Small intestine (tissue), 7 donors: ENCODE measurements at regions not wholly inside any gene's neighbourhood (a gene's known extent, or its start where the extent isn't known, plus 50 kb on each side); places are given as distances from the start of the nearest gene placed in this dataset.

Source experiments
- DNase-seq, 2 donors: peaks; one replicate each; pipeline versions ENCODE4 v3.0.0 to v3.0.0-alpha.2; 2013
- FAIRE-seq: peaks from 2 replicates; lab custom pipeline; 2012; peaks lifted over from hg19 to GRCh38; lab: Jason Lieb, UNC
- H3K27ac ChIP-seq, 3 donors: one replicate each; pipeline ENCODE4 v1.5.1; 2013; ENCODE audit warnings: low read length in 2 of 3, mild to moderate bottlenecking in 2 of 3, control low read depth in 1 of 3, inconsistent platforms in 1 of 3, low read depth in 1 of 3, moderate library complexity in 1 of 3
- H3K27me3 ChIP-seq, 3 donors: one replicate each; pipeline ENCODE4 v1.6.1; 2013; ENCODE audit warnings: low read length in 3 of 3, inconsistent platforms in 1 of 3; ENCODE audit not compliant: control insufficient read depth in 3 of 3, insufficient read depth in 3 of 3
- H3K36me3 ChIP-seq, 3 donors: one replicate each; pipeline ENCODE4 v1.6.1; 2013; ENCODE audit warnings: low read length in 3 of 3, inconsistent platforms in 1 of 3, low read depth in 1 of 3, mild to moderate bottlenecking in 1 of 3, moderate library complexity in 1 of 3; ENCODE audit not compliant: control insufficient read depth in 3 of 3, insufficient read depth in 2 of 3
- H3K4me1 ChIP-seq, 3 donors: one replicate each; pipeline ENCODE4 v1.6.1; 2013; ENCODE audit warnings: low read length in 2 of 3, inconsistent platforms in 1 of 3, low read depth in 1 of 3, mild to moderate bottlenecking in 1 of 3, moderate library complexity in 1 of 3; ENCODE audit not compliant: control insufficient read depth in 3 of 3, insufficient read depth in 2 of 3
- H3K4me3 ChIP-seq, 3 donors: one replicate each; pipeline ENCODE4 v1.5.1; 2013; ENCODE audit warnings: low read length in 3 of 3, control low read depth in 1 of 3, inconsistent platforms in 1 of 3, low read depth in 1 of 3, mild to moderate bottlenecking in 1 of 3, moderate library complexity in 1 of 3
- H3K9me3 ChIP-seq, 2 donors: one replicate each; pipeline ENCODE4 v1.6.1; 2013; ENCODE audit warnings: low read depth in 1 of 2, low read length in 1 of 2; ENCODE audit not compliant: control insufficient read depth in 2 of 2, insufficient read depth in 1 of 2
- WGBS, 3 donors: extraction: QIAGEN DNeasy Blood & Tissue Kit; methylation state at CpG; one replicate each; pipeline ENCODE4 v1.1.7; 2013; 5-methylcytosine and 5-hydroxymethylcytosine counted together
- donor health status: healthy with polysubstance abuse.
- donor health status: control.
- donor health status: control.
- donor health status: Bipolar disorder and iron deficiency.
- donor health status: healthy.

DNA sequence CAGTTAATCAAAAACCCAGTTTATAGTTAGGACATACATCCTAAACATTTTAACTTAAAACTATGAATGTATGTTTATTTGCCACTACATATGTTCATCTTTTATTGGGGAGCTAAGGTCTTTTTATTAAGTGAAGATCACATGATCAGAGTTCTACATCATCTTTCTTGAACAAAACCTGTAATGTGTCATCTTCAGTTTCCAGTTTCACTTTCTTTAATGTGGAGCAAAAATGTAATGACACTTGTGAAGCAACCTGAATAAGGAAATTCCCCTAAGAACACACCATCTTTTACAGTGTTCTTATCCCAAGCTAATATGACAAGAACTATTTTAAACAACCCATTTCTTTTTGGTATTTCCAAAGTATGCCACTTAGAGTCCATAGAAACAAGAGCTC is 166.7 kb upstream of the BET1 start:
- no peak overlapping the region for H3K4me3 ChIP-seq
- FAIRE-seq: no peak
- H3K27ac ChIP-seq: no peak overlapping the region
- H3K4me1 ChIP-seq: no peaks in the 10 kb centered on the region
- no peaks in the 10 kb centered on the region for H3K27me3 ChIP-seq
- no peaks in the 10 kb centered on the region for H3K36me3 ChIP-seq
- H3K9me3 ChIP-seq: no peaks in the 10 kb centered on the region
- no peak for DNase-seq

- H3K27ac ChIP-seq: no peak overlapping the region
- FAIRE-seq: no peak
- no peaks in the 10 kb centered on the region for H3K36me3 ChIP-seq
- H3K27me3 ChIP-seq: no peaks in the 10 kb centered on the region
- no peak for DNase-seq
- no peaks in the 10 kb centered on the region for H3K4me1 ChIP-seq
- no peaks in the 10 kb centered on the region for H3K9me3 ChIP-seq
- H3K4me3 ChIP-seq: no peak overlapping the region
- WGBS, 3 donors: 90 to 93% (median 90%) methylated on average over 2 of the region's 2 CpGs
Observed at GRCh38 chr7:94173436-94173835, 169.3 kb upstream of the BET1 start.

DNA sequence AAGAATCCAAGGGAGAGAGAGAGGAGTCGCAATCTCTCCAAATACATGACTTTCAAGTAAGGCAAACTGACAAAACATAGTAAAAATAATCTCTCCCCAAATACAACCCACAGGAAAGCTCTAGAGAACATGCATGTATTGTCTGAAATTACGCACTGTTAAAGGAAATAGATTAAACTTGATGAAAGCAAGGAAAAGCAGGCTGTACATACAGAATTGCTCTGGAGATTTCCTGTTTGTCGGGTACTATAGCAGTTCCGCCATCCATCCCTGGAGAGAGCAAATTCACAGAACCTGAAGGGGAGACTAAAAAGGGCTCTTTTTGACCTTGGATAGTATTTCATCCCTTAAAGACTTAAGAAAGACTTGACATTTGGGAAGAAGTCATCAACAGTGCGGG is 170.2 kb upstream of the BET1 start:
- Histone ChIP-seq H3K9me3 (no peaks in the 10 kb centered on the region), H3K27me3 (no peaks in the 10 kb centered on the region), H3K27ac (no peak overlapping the region), H3K4me3 (no peak overlapping the region), H3K36me3 (no peaks in the 10 kb centered on the region), H3K4me1 (no peaks in the 10 kb centered on the region)
- FAIRE-seq (no peak), DNase-seq (no peak)
- 84 to 88% (median 87%) methylated on average over 5 of the region's 5 CpGs for WGBS, 3 donors

GRCh38 chr7:94174956-94175355 is 170.8 kb upstream of the BET1 start:
- Histone ChIP-seq H3K27me3 (no peaks in the 10 kb centered on the region), H3K4me3 (no peak overlapping the region), H3K36me3 (no peaks in the 10 kb centered on the region), H3K4me1 (no peaks in the 10 kb centered on the region), H3K9me3 (no peaks in the 10 kb centered on the region), H3K27ac (no peak overlapping the region)
- WGBS, 3 donors: 74 to 83% (median 82%) methylated on average over 2 of the region's 2 CpGs
- DNase-seq: no peak
- no peak for FAIRE-seq

DNA sequence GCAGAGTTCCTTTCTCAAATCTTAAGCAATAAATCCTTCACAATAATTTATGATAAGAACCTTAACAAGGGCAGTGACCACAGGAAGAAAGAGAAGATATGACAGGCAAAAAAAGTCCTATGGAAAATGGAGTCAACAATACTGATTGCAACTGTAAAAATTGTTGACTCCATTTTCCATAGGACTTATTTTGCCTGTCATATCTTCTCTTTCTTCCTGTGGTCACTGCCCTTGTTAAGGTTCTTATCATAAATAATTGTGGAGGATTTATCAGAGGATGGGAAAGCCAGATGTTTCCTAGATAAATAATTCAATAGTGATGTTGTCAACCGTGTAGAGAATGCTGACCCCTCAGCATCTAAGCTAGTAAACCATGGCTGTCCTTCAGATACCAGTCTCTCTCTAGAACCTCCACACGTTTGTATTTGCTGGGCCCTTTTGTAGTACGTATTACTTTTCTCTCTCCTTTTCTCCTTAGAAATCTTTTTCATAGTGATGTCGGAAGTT is 172.6 kb upstream of the BET1 start:
- Histone ChIP-seq H3K27ac (no peak overlapping the region), H3K4me1 (no peaks in the 10 kb centered on the region), H3K27me3 (no peaks in the 10 kb centered on the region), H3K9me3 (no peaks in the 10 kb centered on the region), H3K4me3 (no peak overlapping the region), H3K36me3 (no peaks in the 10 kb centered on the region)
- no peak for FAIRE-seq
- 57 to 61% (median 61%) methylated on average over 4 of the region's 4 CpGs for WGBS, 3 donors
- DNase-seq: no peak

GRCh38 chr7:94177441-94177840 is 173.3 kb upstream of the BET1 start:
- FAIRE-seq (no peak), DNase-seq (no peak)
- WGBS, 3 donors: 58 to 80% (median 74%) methylated on average over 3 of the region's 3 CpGs
- Histone ChIP-seq H3K9me3 (no peaks in the 10 kb centered on the region), H3K4me1 (no peaks in the 10 kb centered on the region), H3K27me3 (no peaks in the 10 kb centered on the region), H3K27ac (no peak overlapping the region), H3K4me3 (no peak overlapping the region), H3K36me3 (no peaks in the 10 kb centered on the region)

DNA sequence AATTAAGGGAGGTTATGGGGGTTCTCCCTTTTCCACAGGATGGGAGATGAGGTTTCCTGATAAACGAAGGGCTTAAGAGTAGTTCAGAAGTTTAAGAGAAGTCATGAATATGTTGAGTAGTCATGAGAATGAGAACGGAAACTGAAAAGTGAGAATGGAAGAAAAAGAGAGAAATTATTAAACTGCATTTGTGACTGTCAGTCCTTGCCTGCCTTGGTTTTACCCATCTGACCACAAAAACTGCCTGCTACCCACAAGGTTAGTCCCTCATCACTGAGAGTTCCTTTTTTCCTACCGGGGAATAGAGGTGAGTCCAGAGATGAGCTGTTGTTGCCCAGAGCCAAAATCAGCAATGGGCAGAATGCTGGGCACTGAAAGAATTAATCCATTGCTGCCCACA is 174.1 kb upstream of the BET1 start:
- Histone ChIP-seq H3K9me3 (no peaks in the 10 kb centered on the region), H3K27ac (no peak overlapping the region), H3K4me3 (no peak overlapping the region), H3K36me3 (no peaks in the 10 kb centered on the region), H3K27me3 (no peaks in the 10 kb centered on the region), H3K4me1 (no peaks in the 10 kb centered on the region)
- DNase-seq (no peak), FAIRE-seq (no peak)
- 62 to 84% (median 69%) methylated on average over 3 of the region's 3 CpGs for WGBS, 3 donors

DNA sequence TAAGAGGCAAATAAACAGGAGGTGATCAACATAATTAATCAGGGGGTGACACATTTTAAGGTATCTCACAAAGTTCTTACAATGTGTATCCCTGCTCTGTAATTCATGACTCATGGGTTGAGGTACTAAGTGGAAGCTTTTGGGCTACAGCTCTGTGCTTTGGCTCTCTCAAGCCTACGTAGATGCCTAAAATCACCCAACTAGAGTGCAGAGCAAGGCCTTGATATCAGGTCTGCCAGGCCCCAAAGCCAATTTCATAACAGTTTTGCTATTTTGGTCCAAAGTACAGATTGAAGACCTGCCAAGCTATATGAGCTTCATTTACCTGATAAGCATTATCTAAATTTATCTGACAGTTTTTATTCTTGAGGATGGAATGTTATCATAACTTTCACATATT is 175.3 kb upstream of the BET1 start:
- H3K27ac ChIP-seq: no peak overlapping the region
- DNase-seq (no peak), FAIRE-seq (no peak)
- no peaks in the 10 kb centered on the region for H3K9me3 ChIP-seq
- no peak overlapping the region for H3K4me3 ChIP-seq
- H3K4me1 ChIP-seq: no peaks in the 10 kb centered on the region
- WGBS, 3 donors: 16 to 71% (median 35%) methylated on average over 1 of the region's 1 CpG
- H3K36me3 ChIP-seq: no peaks in the 10 kb centered on the region
- no peaks in the 10 kb centered on the region for H3K27me3 ChIP-seq

- H3K27me3 ChIP-seq: no peaks in the 10 kb centered on the region
- FAIRE-seq: no peak
- no peaks in the 10 kb centered on the region for H3K36me3 ChIP-seq
- DNase-seq: no peak
- no peak overlapping the region for H3K27ac ChIP-seq
- H3K4me1 ChIP-seq: no peaks in the 10 kb centered on the region
- 79 to 87% (median 85%) methylated on average over 1 of the region's 1 CpG for WGBS, 3 donors
- H3K9me3 ChIP-seq: no peaks in the 10 kb centered on the region
- H3K4me3 ChIP-seq: no peak overlapping the region
Observed at GRCh38 chr7:94182066-94182465, 177.9 kb upstream of the BET1 start.
